Heart left ventricle (tissue), 16 donors: ENCODE measurements at regions not wholly inside any gene's neighbourhood (a gene's known extent, or its start where the extent isn't known, plus 50 kb on each side); places are given as distances from the start of the nearest gene placed in this dataset.

Source experiments
- ATAC-seq, 4 donors: fragments of 200-7000 bp; cut with Tn5 transposase; one replicate each; pipeline ENCODE4 v1.9.1; 2020 to 2022; ENCODE audit warnings: moderate library complexity in 4 of 4, mild to moderate bottlenecking in 3 of 4, moderate number of reproducible peaks in 1 of 4
- DNase-seq, 5 donors: peaks; one replicate each; pipeline ENCODE4 v3.0.0-alpha.2; 2020
- H3K27ac ChIP-seq, 12 donors: fragments of 200-600 bp; sonication (generic) in 4 of 12; one replicate each; pipeline versions ENCODE4 v1.5.0 to v1.8.0; 2016 to 2022; ENCODE audit warnings: mild to moderate bottlenecking in 2 of 12
- H3K27me3 ChIP-seq, 9 donors: fragments of 200-600 bp; sonication (generic) in 2 of 9; one replicate each; pipeline versions ENCODE4 v1.5.1 to v1.8.0; 2016 to 2022; ENCODE audit warnings: mild to moderate bottlenecking in 3 of 9
- H3K36me3 ChIP-seq, 9 donors: fragments of 200-600 bp; sonication (generic) in 2 of 9; one replicate each; pipeline versions ENCODE4 v1.5.0 to v1.8.0; 2018 to 2022; ENCODE audit warnings: mild to moderate bottlenecking in 2 of 9
- H3K4me1 ChIP-seq, 12 donors: fragments of 200-600 bp; sonication (generic) in 4 of 12; one replicate each; pipeline versions ENCODE4 v1.5.0 to v1.8.0; 2016 to 2022; ENCODE audit warnings: mild to moderate bottlenecking in 3 of 12
- H3K4me3 ChIP-seq, 12 donors: fragments of 200-600 bp; sonication (generic) in 4 of 12; one replicate each; pipeline versions ENCODE4 v1.5.0 to v1.8.0; 2017 to 2022; ENCODE audit warnings: mild to moderate bottlenecking in 9 of 12, moderate library complexity in 4 of 12
- H3K9me3 ChIP-seq, 12 donors: fragments of 200-600 bp; sonication (generic) in 4 of 12; one replicate each; pipeline versions ENCODE4 v1.5.0 to v1.8.0; 2016 to 2022; ENCODE audit warnings: mild to moderate bottlenecking in 1 of 12
- CTCF ChIP-seq, 12 donors: fragments of 200-600 bp; sonication (generic) in 4 of 12; IDR thresholded peaks; one replicate each; pipeline versions ENCODE4 v1.5.0 to v1.8.0; 2018 to 2022; ENCODE audit warnings: antibody characterized with exemption in 12 of 12, mild to moderate bottlenecking in 5 of 12
- POLR2A ChIP-seq, 2 donors: fragments of 450-650 bp; IDR thresholded peaks; one replicate each; pipeline ENCODE4 v1.6.1; 2017; ENCODE audit warnings: antibody characterized with exemption in 2 of 2, mild to moderate bottlenecking in 2 of 2, moderate library complexity in 2 of 2
- WGBS, 4 donors: extraction: QIAGEN DNeasy Blood & Tissue Kit in 2 of 4; methylation state at CpG; one replicate each; pipeline versions ENCODE4 v1.1.5 to v1.1.7; 2013 to 2018; 5-methylcytosine and 5-hydroxymethylcytosine counted together
- intact Hi-C, 10 donors: fragments of 100-400 bp; cut with DNase I; formaldehyde crosslinking; loops; one replicate each; pipeline versions ENCODE4 v1.11.1 to v1.14.2; 2022
- donor health status: ischemic (EF 13 %, LVEDD 7.1; RV severe dilation, severe dysfunction).
- donor health status: healthy with polysubstance abuse.
- donor health status: DM: no; HTN: yes; CAD: no.
- donor health status: DM: no; HTN: no; CAD: no.
- donor health status: ischemic (EF 25% LVEDD 6.9; RV normal size, moderate dysfunction).
- donor health status: ischemic (EF 25% LVEDD 5.7; RV mildly dilated, moderate dysfunction).
- donor health status: healthy.
- donor health status: DM: yes; HTN: yes; CAD: no.
- donor health status: ischemic (EF 35%, LVEDD 5.7; RV mildly dilated, moderate dysfunction).
- donor health status: nonischemic (EF 11% LVEDD 7.7; RV severe dilation, severe dysfunction).
- donor health status: DM: yes; HTN: yes; CAD: no.
- donor health status: PGD.
- donor health status: ischemic (EF 29% LVEDD 5.4; RV normal size, mild dysfunction).
- donor health status: nonischemic (EF 23%, LVEDD 6.1; RV moderate dilation, normal function).

- Histone ChIP-seq H3K4me3 (no peak overlapping the region), H3K27ac (no peak overlapping the region), H3K27me3 (no peaks in the 10 kb centered on the region), H3K4me1 (no peaks in the 10 kb centered on the region), H3K9me3 (no peaks in the 10 kb centered on the region), H3K36me3 (no peaks in the 10 kb centered on the region)
- no peak for ATAC-seq
- intact Hi-C loops, result no loop called here
- no peak for TF ChIP-seq POLR2A (IDR thresholded peaks at IDR 0.05)
- DNase-seq, result no peak
Observed at GRCh38 chr12:41968599-41968998, 176.1 kb downstream of the GXYLT1 start.

DNA sequence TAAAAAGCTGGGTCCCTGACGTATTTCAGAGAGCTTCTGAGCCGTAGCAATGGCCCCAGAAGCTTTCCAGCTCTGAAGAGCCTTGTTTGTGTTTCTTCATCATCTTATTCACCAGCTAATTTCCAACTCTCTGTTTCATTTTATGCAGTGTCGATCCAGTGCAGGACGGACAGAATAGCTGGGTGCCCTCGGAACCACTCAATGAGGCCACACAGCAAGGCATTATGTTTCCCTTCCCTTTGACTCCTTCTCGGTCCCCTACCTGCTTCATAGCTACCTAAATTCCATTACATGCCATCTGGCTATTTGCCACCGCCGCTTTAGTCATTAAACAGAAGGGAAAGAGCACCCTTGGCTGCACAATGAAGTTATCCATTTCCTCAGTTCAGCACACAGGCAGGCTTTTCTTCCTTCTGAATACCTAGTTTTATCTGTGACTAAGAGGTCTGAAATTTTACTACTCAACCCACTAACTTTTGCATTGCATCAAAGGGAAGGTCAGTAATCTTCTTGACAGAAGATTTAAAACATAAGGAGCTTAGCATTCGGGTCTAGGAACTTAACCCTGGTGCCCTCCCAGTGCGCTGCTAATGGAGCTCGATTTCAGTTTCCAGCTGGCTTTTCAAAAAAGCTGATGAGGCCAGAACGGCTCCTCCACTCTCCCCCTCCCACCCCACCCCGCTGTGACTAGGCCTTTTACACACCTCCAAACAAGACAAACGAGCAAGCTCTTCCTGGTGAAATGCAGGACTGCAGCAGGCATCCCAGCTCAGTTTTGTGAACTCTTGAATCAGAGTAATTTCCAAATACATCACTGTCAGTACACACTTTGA, 176.8 kb downstream of the GXYLT1 start:
- TF ChIP-seq POLR2A (IDR thresholded peaks at IDR 0.05) (no peak), CTCF (IDR thresholded peaks at IDR 0.05) (no peak)
- Histone ChIP-seq H3K9me3 (no peaks in the 10 kb centered on the region), H3K27ac (no peak overlapping the region), H3K27me3 (no peaks in the 10 kb centered on the region), H3K36me3 (no peaks in the 10 kb centered on the region), H3K4me1 (no peaks in the 10 kb centered on the region), H3K4me3 (no peak overlapping the region)
- DNase-seq, result no peak
- intact Hi-C loops, result no loop called here
- WGBS, 4 donors, result 66 to 72% (median 67%) methylated on average over 14 of the region's 14 CpGs
- ATAC-seq, result no peak

DNA sequence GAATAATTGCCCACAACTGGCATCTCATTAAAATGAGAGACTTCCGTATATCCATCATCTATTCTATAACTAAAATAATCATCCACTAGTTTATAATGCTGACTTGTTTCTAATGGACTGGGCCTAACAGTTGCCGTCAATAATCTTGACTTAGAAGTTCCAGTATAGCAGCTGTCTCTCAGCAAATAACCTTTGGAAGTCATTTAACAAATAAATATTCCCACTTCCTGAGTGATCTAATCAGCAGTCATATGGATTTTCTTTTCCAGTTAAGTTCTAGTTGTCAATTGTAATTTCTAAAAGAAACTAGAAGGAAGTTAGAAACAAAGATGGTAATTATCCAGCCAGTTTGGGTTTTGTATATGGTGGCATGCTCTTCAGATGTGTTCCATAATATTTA, 177.8 kb downstream of the GXYLT1 start:
- Histone ChIP-seq H3K4me1 (no peaks in the 10 kb centered on the region), H3K27ac (no peak overlapping the region), H3K27me3 (no peaks in the 10 kb centered on the region), H3K4me3 (no peak overlapping the region), H3K36me3 (no peaks in the 10 kb centered on the region), H3K9me3 (no peaks in the 10 kb centered on the region)
- intact Hi-C loops, result no loop called here
- 92 to 96% (median 94%) methylated on average over 2 of the region's 2 CpGs for WGBS, 4 donors
- TF ChIP-seq CTCF (IDR thresholded peaks at IDR 0.05), result no peak
- TF ChIP-seq POLR2A (IDR thresholded peaks at IDR 0.05), result no peak
- ATAC-seq, result no peak
- no peak for DNase-seq

- TF ChIP-seq POLR2A (IDR thresholded peaks at IDR 0.05), result no peak
- no peak for TF ChIP-seq CTCF (IDR thresholded peaks at IDR 0.05)
- no peaks in the 10 kb centered on the region for H3K36me3 ChIP-seq
- intact Hi-C loops, result no loop called here
- no peak for ATAC-seq
- WGBS, 4 donors, result 59 to 74% (median 62%) methylated on average over 2 of the region's 2 CpGs
- H3K27me3 ChIP-seq, result no peaks in the 10 kb centered on the region
- H3K4me1 ChIP-seq, result no peaks in the 10 kb centered on the region
- DNase-seq, result no peak
- no peak overlapping the region for H3K4me3 ChIP-seq
- H3K9me3 ChIP-seq, result no peaks in the 10 kb centered on the region
- H3K27ac ChIP-seq, result no peak overlapping the region
Observed at GRCh38 chr12:41966001-41966400, 178.7 kb downstream of the GXYLT1 start.

- 88 to 93% (median 88%) methylated on average over 2 of the region's 2 CpGs for WGBS, 4 donors
- TF ChIP-seq CTCF (IDR thresholded peaks at IDR 0.05), result no peak
- no peak for TF ChIP-seq POLR2A (IDR thresholded peaks at IDR 0.05)
- H3K9me3 ChIP-seq, result no peaks in the 10 kb centered on the region
Observed at GRCh38 chr12:41963398-41963797, 181.3 kb downstream of the GXYLT1 start.

More at GRCh38 chr12:41963398-41963797, 181.3 kb downstream of the GXYLT1 start:
- no peaks in the 10 kb centered on the region for H3K27me3 ChIP-seq
- H3K4me1 ChIP-seq, result no peaks in the 10 kb centered on the region
- intact Hi-C loops, result no loop called here
- ATAC-seq (no peak), DNase-seq (no peak)
- no peaks in the 10 kb centered on the region for H3K36me3 ChIP-seq
- no peak overlapping the region for H3K27ac ChIP-seq
- H3K4me3 ChIP-seq, result no peak overlapping the region
